GM23248 (cell line): ENCODE measurements at regions not wholly inside any gene's neighbourhood (a gene's known extent, or its start where the extent isn't known, plus 50 kb on each side); places are given as distances from the start of the nearest gene placed in this dataset.
"Not testable (repeated sequence)": the region's sequence is repeated elsewhere in the genome, so short reads cannot be mapped to it uniquely, and the experiment has no call there.

Experiments used
- DNase-seq: peaks from one replicate; pipeline ENCODE4 v3.0.0-alpha.2; 2015
- H2AFZ ChIP-seq: fragments of 200-600 bp; sonication (generic); 2 replicates; pipeline ENCODE4 v1.6.1; 2016; ENCODE audit warnings: antibody characterized with exemption
- H3F3A ChIP-seq: fragments of 200-600 bp; sonication (generic); 2 replicates; pipeline ENCODE4 v1.6.1; 2016; ENCODE audit warnings: mild to moderate bottlenecking, antibody characterized with exemption, mixed run types; ENCODE audit not compliant: insufficient read depth
- H3K27ac ChIP-seq: fragments of 200-600 bp; sonication (generic); 2 replicates; pipeline ENCODE4 v1.5.1; 2016; ENCODE audit warnings: mild to moderate bottlenecking
- H3K27me3 ChIP-seq: fragments of 200-600 bp; sonication (generic); replicated peaks from 2 replicates; pipeline ENCODE4 v1.6.1; 2016; ENCODE audit warnings: mild to moderate bottlenecking; ENCODE audit not compliant: insufficient read depth
- H3K36me3 ChIP-seq: fragments of 200-600 bp; sonication (generic); 2 replicates; pipeline ENCODE4 v1.6.1; 2016; ENCODE audit warnings: low read depth, mild to moderate bottlenecking
- H3K4me1 ChIP-seq: fragments of 200-600 bp; sonication (generic); 2 replicates; pipeline ENCODE4 v1.6.1; 2016; ENCODE audit warnings: mild to moderate bottlenecking; ENCODE audit not compliant: insufficient read depth
- H3K4me2 ChIP-seq: fragments of 200-600 bp; sonication (generic); one replicate; pipeline ENCODE4 v1.6.1; 2016; ENCODE audit warnings: mild to moderate bottlenecking; ENCODE audit not compliant: unreplicated experiment
- H3K4me3 ChIP-seq: fragments of 200-600 bp; sonication (generic); 2 replicates; pipeline ENCODE4 v1.5.1; 2016; ENCODE audit warnings: mild to moderate bottlenecking
- H3K79me2 ChIP-seq: fragments of 200-600 bp; sonication (generic); 2 replicates; pipeline ENCODE4 v1.6.1; 2016; ENCODE audit warnings: mild to moderate bottlenecking; ENCODE audit not compliant: insufficient read depth
- H3K9ac ChIP-seq: fragments of 200-600 bp; sonication (generic); 2 replicates; pipeline ENCODE4 v1.6.1; 2016; ENCODE audit warnings: mild to moderate bottlenecking
- H3K9me2 ChIP-seq: fragments of 200-600 bp; sonication (generic); 2 replicates; pipeline ENCODE4 v1.6.1; 2016; ENCODE audit warnings: mixed run types, mild to moderate bottlenecking, moderate library complexity; ENCODE audit not compliant: insufficient read depth
- H3K9me3 ChIP-seq: fragments of 200-600 bp; sonication (generic); one replicate; pipeline ENCODE4 v1.6.1; 2017; ENCODE audit warnings: low read depth
- H4K20me1 ChIP-seq: fragments of 200-600 bp; sonication (generic); 2 replicates; pipeline ENCODE4 v1.6.0; 2016; ENCODE audit not compliant: insufficient read depth
- EZH2 ChIP-seq: fragments of 200-600 bp; sonication (generic); IDR thresholded peaks from 2 replicates; pipeline ENCODE4 v1.6.1; 2018; ENCODE audit warnings: antibody characterized with exemption, mild to moderate bottlenecking; ENCODE audit not compliant: insufficient read depth, poor library complexity, severe bottlenecking
- EZH2phosphoT487 ChIP-seq: fragments of 200-600 bp; sonication (generic); IDR thresholded peaks from 2 replicates; pipeline ENCODE4 v1.6.1; 2018; ENCODE audit warnings: antibody characterized with exemption, moderate library complexity, mild to moderate bottlenecking, low read depth; ENCODE audit not compliant: insufficient read depth
- WGBS, 2 experiments: methylation state at CpG; one replicate each; pipeline ENCODE4 v1.1.6; 2015 to 2017; ENCODE audit warnings: low lambda C conversion rate in 2 of 2, low coverage in 1 of 2; ENCODE audit errors: missing lambda C conversion rate in 2 of 2; 5-methylcytosine and 5-hydroxymethylcytosine counted together
- in situ Hi-C: fragments of 300-500 bp; cut with MboI; formaldehyde crosslinking; loops from 2 replicates; pipeline ENCODE4 v1.15.0; 2020

GRCh38 chr2:118748245-118748885, 99.1 kb downstream of the EN1 start:
- Histone ChIP-seq H3K79me2 (no peaks in the 10 kb centered on the region), H3K9me3 (no peaks in the 10 kb centered on the region), H3F3A (0 out of 2 replicates have a peak, but pooled peaks cover 6% of the 10 kb centered on the region), H3K4me1 (no peaks in the 10 kb centered on the region), H3K4me2 (no peak overlapping the region), H3K9me2 (no peaks in the 10 kb centered on the region), H3K9ac (no peak overlapping the region), H4K20me1 (no peaks in the 10 kb centered on the region), H3K4me3 (no peak overlapping the region), H3K36me3 (no peaks in the 10 kb centered on the region), H2AFZ (no peak overlapping the region), H3K27me3 (no peaks in the 10 kb centered on the region), H3K27ac (no peak overlapping the region)
- in situ Hi-C loops: no loop called here
- no peak for TF ChIP-seq EZH2phosphoT487
- WGBS, 2 experiments: 93% methylated on average over 3 of the region's 3 CpGs
- DNase-seq: no peak

DNA sequence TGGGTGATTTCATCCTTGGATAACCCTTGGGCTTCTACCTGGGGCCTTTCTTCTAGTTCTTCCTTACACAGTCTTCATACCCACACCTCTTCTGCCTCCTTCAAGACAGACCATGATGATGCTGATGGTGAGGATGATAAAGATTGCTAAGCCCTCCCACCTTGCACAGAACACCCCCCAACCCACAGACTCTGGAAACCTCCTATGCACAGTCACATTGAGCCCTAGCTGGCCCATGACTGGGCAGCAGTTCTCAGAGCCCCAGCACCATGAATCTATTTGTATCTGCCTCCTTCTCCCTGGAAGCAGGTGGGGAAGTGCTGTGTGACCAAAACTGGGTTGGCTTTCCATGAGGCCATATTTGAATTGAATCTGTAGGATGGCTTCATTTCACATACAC, 99.8 kb downstream of the EN1 start:
- no peak for DNase-seq
- H3K27ac ChIP-seq: no peak overlapping the region
- TF ChIP-seq EZH2phosphoT487: no peak
- no peak for TF ChIP-seq EZH2
- H3K79me2 ChIP-seq: no peaks in the 10 kb centered on the region
- no peaks in the 10 kb centered on the region for H3K36me3 ChIP-seq
- no peaks in the 10 kb centered on the region for H3K9me2 ChIP-seq
- H3K4me2 ChIP-seq: no peak overlapping the region
- H3K4me1 ChIP-seq: no peaks in the 10 kb centered on the region
- no peaks in the 10 kb centered on the region for H4K20me1 ChIP-seq
- H3K9ac ChIP-seq: no peak overlapping the region
- H3K9me3 ChIP-seq: no peaks in the 10 kb centered on the region
- 0 out of 2 replicates have a peak, but pooled peaks cover 6% of the 10 kb centered on the region for H3F3A ChIP-seq
- H2AFZ ChIP-seq: no peak overlapping the region
- in situ Hi-C loops: no loop called here
- H3K4me3 ChIP-seq: no peak overlapping the region
- no peaks in the 10 kb centered on the region for H3K27me3 ChIP-seq

GRCh38 chr2:118747066-118747465, 100.4 kb downstream of the EN1 start:
- TF ChIP-seq EZH2 (no peak), EZH2phosphoT487 (no peak)
- Histone ChIP-seq H2AFZ (no peak overlapping the region), H3K9me2 (no peaks in the 10 kb centered on the region), H3K4me1 (no peaks in the 10 kb centered on the region), H3K4me2 (no peak overlapping the region), H3K9me3 (no peaks in the 10 kb centered on the region), H3F3A (0 out of 2 replicates have a peak, but pooled peaks cover 6% of the 10 kb centered on the region), H3K36me3 (no peaks in the 10 kb centered on the region), H3K27me3 (no peaks in the 10 kb centered on the region), H4K20me1 (no peaks in the 10 kb centered on the region), H3K27ac (no peak overlapping the region), H3K4me3 (no peak overlapping the region), H3K79me2 (no peaks in the 10 kb centered on the region), H3K9ac (no peak overlapping the region)
- WGBS, 2 experiments: 87 to 89% methylated on average over 5 of the region's 5 CpGs
- DNase-seq: no peak
- in situ Hi-C loops: no loop called here

DNA sequence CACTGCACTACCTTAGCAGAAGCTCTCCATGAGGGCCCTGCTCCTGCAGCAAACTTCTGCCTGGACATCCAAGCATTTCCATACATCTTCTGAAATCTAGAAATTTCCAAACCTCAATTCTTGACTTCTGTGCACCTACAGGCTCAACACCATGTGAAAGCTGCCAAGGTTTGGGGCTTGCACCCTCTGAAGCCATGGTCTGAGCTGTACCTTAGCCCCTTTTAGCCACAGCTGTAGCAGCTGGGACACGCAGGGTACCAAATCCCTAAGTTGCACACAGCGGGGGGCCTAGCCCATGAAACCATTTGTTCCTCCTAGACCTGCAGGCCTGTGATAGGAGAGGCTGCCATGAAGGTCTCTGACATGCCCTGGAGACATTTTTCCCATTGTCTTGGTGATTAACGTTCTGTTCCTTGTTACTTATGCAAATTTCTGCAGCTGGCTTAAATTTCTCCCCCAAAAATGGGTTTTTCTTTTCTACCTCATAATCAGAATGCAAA, 102.7 kb downstream of the EN1 start:
- H3K9me3 ChIP-seq, H3F3A ChIP-seq, H3K36me3 ChIP-seq, H4K20me1 ChIP-seq, H3K4me3 ChIP-seq, H3K4me1 ChIP-seq, in situ Hi-C loops, DNase-seq, H3K9ac ChIP-seq, H3K79me2 ChIP-seq, H3K4me2 ChIP-seq, H3K27me3 ChIP-seq, H3K27ac ChIP-seq, H2AFZ ChIP-seq, H3K9me2 ChIP-seq: not testable (repeated sequence)
- WGBS, 2 experiments: 44 to 58% methylated on average over 3 of the region's 3 CpGs
